ENCODE measurements at regions not wholly inside any gene's neighbourhood (a gene's known extent, or its start where the extent isn't known, plus 50 kb on each side); places are given as distances from the start of the nearest gene placed in this dataset.
"Not testable (repeated sequence)": the region's sequence is repeated elsewhere in the genome, so short reads cannot be mapped to it uniquely, and the experiment has no call there.

DNA sequence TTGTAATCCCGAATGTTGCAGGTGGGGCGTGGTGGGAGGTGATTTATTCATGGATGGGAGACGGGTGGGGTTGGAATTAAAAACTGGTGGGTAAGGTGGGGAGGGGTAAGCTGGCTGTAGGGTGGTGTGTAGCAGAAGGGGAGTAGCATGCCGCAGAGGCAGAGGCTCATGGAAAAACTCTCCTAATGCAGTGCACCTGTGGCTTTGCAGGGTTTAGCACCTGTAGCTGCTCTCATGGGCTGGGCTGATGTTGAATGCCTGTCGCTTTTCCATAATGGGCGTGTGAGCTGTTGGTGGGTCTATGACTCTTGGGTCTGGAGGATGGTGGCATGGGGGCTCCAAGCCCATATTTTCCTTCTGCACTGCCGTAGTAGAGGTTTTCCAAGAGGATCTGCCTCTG lies 169.0 kb upstream of the ZNF519 start:
- not testable (repeated sequence) for H3K27ac ChIP-seq (ENCODE audit: low read depth, low read length); H3K79me2 ChIP-seq (ENCODE audit: insufficient read depth, low read length); H3K27me3 ChIP-seq (ENCODE audit: low read length); H2AFZ ChIP-seq (ENCODE audit: low read depth, low read length, severe bottlenecking); H3K9me3 ChIP-seq (ENCODE audit: insufficient read depth, low read length); H3F3A ChIP-seq (ENCODE audit: insufficient read depth); H3K4me2 ChIP-seq (ENCODE audit: low read depth, low read length, poor library complexity, severe bottlenecking); H3K9me2 ChIP-seq (replicated peaks; ENCODE audit: insufficient read depth, low read length); H3K9ac ChIP-seq (ENCODE audit: low read length); H4K20me1 ChIP-seq (ENCODE audit: low read depth, low read length); H3K36me3 ChIP-seq (ENCODE audit: low read length); H3K4me3 ChIP-seq (ENCODE audit: insufficient read depth, low read length, poor library complexity, severe bottlenecking)

- not testable (repeated sequence) for H3K36me3 ChIP-seq (ENCODE audit: low read length); H4K20me1 ChIP-seq (ENCODE audit: low read depth, low read length); H3K79me2 ChIP-seq (ENCODE audit: insufficient read depth, low read length); H3K4me2 ChIP-seq (ENCODE audit: low read depth, low read length, poor library complexity, severe bottlenecking); H3K4me3 ChIP-seq (ENCODE audit: insufficient read depth, low read length, poor library complexity, severe bottlenecking); H3K27me3 ChIP-seq (ENCODE audit: low read length); H3K9ac ChIP-seq (ENCODE audit: low read length); H2AFZ ChIP-seq (ENCODE audit: low read depth, low read length, severe bottlenecking); H3K9me2 ChIP-seq (replicated peaks; ENCODE audit: insufficient read depth, low read length); H3K27ac ChIP-seq (ENCODE audit: low read depth, low read length); H3F3A ChIP-seq (ENCODE audit: insufficient read depth); H3K9me3 ChIP-seq (ENCODE audit: insufficient read depth, low read length)
Observed at GRCh38 chr18:14295081-14295480, 162.8 kb upstream of the ZNF519 start.

GRCh38 chr18:14285053-14285452 lies 152.8 kb upstream of the ZNF519 start:
- no peak overlapping the region for H2AFZ ChIP-seq (ENCODE audit: low read depth, low read length, severe bottlenecking)
- H3K4me3 ChIP-seq (ENCODE audit: insufficient read depth, low read length, poor library complexity, severe bottlenecking), result no peak overlapping the region
- H3K9ac ChIP-seq (ENCODE audit: low read length), result no peak overlapping the region
- no peaks in the 10 kb centered on the region for H3K9me3 ChIP-seq (ENCODE audit: insufficient read depth, low read length)
- no peaks in the 10 kb centered on the region for H3K79me2 ChIP-seq (ENCODE audit: insufficient read depth, low read length)
- no peak overlapping the region for H3K27ac ChIP-seq (ENCODE audit: low read depth, low read length)
- H3K9me2 ChIP-seq (replicated peaks; ENCODE audit: insufficient read depth, low read length), result no peaks in the 10 kb centered on the region
- no peaks in the 10 kb centered on the region for H3K36me3 ChIP-seq (ENCODE audit: low read length)
- H3K4me2 ChIP-seq (ENCODE audit: low read depth, low read length, poor library complexity, severe bottlenecking), result no peak overlapping the region
- H3K27me3 ChIP-seq (ENCODE audit: low read length), result no peaks in the 10 kb centered on the region
- no peaks in the 10 kb centered on the region for H3F3A ChIP-seq (ENCODE audit: insufficient read depth)
- H4K20me1 ChIP-seq (ENCODE audit: low read depth, low read length), result no peaks in the 10 kb centered on the region
- TF ChIP-seq, protein P1, sequence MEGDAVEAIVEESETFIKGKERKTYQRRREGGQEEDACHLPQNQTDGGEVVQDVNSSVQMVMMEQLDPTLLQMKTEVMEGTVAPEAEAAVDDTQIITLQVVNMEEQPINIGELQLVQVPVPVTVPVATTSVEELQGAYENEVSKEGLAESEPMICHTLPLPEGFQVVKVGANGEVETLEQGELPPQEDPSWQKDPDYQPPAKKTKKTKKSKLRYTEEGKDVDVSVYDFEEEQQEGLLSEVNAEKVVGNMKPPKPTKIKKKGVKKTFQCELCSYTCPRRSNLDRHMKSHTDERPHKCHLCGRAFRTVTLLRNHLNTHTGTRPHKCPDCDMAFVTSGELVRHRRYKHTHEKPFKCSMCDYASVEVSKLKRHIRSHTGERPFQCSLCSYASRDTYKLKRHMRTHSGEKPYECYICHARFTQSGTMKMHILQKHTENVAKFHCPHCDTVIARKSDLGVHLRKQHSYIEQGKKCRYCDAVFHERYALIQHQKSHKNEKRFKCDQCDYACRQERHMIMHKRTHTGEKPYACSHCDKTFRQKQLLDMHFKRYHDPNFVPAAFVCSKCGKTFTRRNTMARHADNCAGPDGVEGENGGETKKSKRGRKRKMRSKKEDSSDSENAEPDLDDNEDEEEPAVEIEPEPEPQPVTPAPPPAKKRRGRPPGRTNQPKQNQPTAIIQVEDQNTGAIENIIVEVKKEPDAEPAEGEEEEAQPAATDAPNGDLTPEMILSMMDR (IDR thresholded peaks at IDR 0.05; ENCODE audit: insufficient read depth, low read length, poor library complexity, severe bottlenecking), result no peak
- no peak for TF ChIP-seq EZH2phosphoT487 (conservative IDR thresholded peaks at IDR 0.05; ENCODE audit: low read length)

GRCh38 chr18:14275391-14275790 lies 143.2 kb upstream of the ZNF519 start:
- not testable (repeated sequence) for H3K36me3 ChIP-seq (ENCODE audit: low read length); H3K9me2 ChIP-seq (replicated peaks; ENCODE audit: insufficient read depth, low read length); H3K9ac ChIP-seq (ENCODE audit: low read length); H3K27me3 ChIP-seq (ENCODE audit: low read length); H3K79me2 ChIP-seq (ENCODE audit: insufficient read depth, low read length); H3K9me3 ChIP-seq (ENCODE audit: insufficient read depth, low read length); H3K4me2 ChIP-seq (ENCODE audit: low read depth, low read length, poor library complexity, severe bottlenecking); H3F3A ChIP-seq (ENCODE audit: insufficient read depth); H3K4me3 ChIP-seq (ENCODE audit: insufficient read depth, low read length, poor library complexity, severe bottlenecking); H4K20me1 ChIP-seq (ENCODE audit: low read depth, low read length); H2AFZ ChIP-seq (ENCODE audit: low read depth, low read length, severe bottlenecking); H3K27ac ChIP-seq (ENCODE audit: low read depth, low read length)

GRCh38 chr18:14265637-14266410 lies 133.6 kb upstream of the ZNF519 start:
- H3K9me2 ChIP-seq (replicated peaks; ENCODE audit: insufficient read depth, low read length); H3K36me3 ChIP-seq (ENCODE audit: low read length); H4K20me1 ChIP-seq (ENCODE audit: low read depth, low read length); H3K27me3 ChIP-seq (ENCODE audit: low read length); H3K79me2 ChIP-seq (ENCODE audit: insufficient read depth, low read length); H3K27ac ChIP-seq (ENCODE audit: low read depth, low read length); H3K9me3 ChIP-seq (ENCODE audit: insufficient read depth, low read length); H3K9ac ChIP-seq (ENCODE audit: low read length); H3K4me3 ChIP-seq (ENCODE audit: insufficient read depth, low read length, poor library complexity, severe bottlenecking); H3F3A ChIP-seq (ENCODE audit: insufficient read depth); H3K4me2 ChIP-seq (ENCODE audit: low read depth, low read length, poor library complexity, severe bottlenecking); H2AFZ ChIP-seq (ENCODE audit: low read depth, low read length, severe bottlenecking): not testable (repeated sequence)

DNA sequence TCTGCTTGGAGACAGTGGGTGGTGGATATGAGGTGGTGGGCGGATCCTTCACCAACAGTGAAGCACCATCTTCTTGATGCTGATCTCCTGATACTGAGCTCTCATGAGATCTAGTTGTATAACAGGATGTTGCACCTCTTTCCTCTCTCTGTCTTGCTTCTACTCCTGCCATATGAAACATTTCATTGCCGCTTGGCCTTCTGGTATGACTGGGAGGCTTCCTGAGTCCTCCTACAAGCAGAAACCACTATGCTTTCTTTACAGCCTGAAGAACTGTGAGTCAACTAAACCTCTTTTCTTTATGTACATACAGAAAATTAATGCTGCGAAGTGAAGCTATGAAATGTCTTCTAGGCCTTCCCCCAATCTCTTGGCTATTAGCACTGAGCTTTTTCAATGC lies 130.6 kb upstream of the ZNF519 start:
- not testable (repeated sequence) for H3K79me2 ChIP-seq (ENCODE audit: insufficient read depth, low read length); H2AFZ ChIP-seq (ENCODE audit: low read depth, low read length, severe bottlenecking); H3K9ac ChIP-seq (ENCODE audit: low read length); H3K9me3 ChIP-seq (ENCODE audit: insufficient read depth, low read length); H3F3A ChIP-seq (ENCODE audit: insufficient read depth); H3K27me3 ChIP-seq (ENCODE audit: low read length); H3K9me2 ChIP-seq (replicated peaks; ENCODE audit: insufficient read depth, low read length); H4K20me1 ChIP-seq (ENCODE audit: low read depth, low read length); H3K27ac ChIP-seq (ENCODE audit: low read depth, low read length); H3K4me2 ChIP-seq (ENCODE audit: low read depth, low read length, poor library complexity, severe bottlenecking); H3K4me3 ChIP-seq (ENCODE audit: insufficient read depth, low read length, poor library complexity, severe bottlenecking); H3K36me3 ChIP-seq (ENCODE audit: low read length)

GRCh38 chr18:14250084-14250677 lies 117.9 kb upstream of the ZNF519 start:
- not testable (repeated sequence) for H3K27me3 ChIP-seq (ENCODE audit: low read length); H3K79me2 ChIP-seq (ENCODE audit: insufficient read depth, low read length); H2AFZ ChIP-seq (ENCODE audit: low read depth, low read length, severe bottlenecking); H3K4me3 ChIP-seq (ENCODE audit: insufficient read depth, low read length, poor library complexity, severe bottlenecking); H4K20me1 ChIP-seq (ENCODE audit: low read depth, low read length); H3K9me3 ChIP-seq (ENCODE audit: insufficient read depth, low read length); H3K36me3 ChIP-seq (ENCODE audit: low read length); H3K9me2 ChIP-seq (replicated peaks; ENCODE audit: insufficient read depth, low read length); H3F3A ChIP-seq (ENCODE audit: insufficient read depth); H3K27ac ChIP-seq (ENCODE audit: low read depth, low read length); H3K4me2 ChIP-seq (ENCODE audit: low read depth, low read length, poor library complexity, severe bottlenecking); H3K9ac ChIP-seq (ENCODE audit: low read length)
